ENCODE measurements at regions not wholly inside any gene's neighbourhood (a gene's known extent, or its start where the extent isn't known, plus 50 kb on each side); places are given as distances from the start of the nearest gene placed in this dataset.

DNA sequence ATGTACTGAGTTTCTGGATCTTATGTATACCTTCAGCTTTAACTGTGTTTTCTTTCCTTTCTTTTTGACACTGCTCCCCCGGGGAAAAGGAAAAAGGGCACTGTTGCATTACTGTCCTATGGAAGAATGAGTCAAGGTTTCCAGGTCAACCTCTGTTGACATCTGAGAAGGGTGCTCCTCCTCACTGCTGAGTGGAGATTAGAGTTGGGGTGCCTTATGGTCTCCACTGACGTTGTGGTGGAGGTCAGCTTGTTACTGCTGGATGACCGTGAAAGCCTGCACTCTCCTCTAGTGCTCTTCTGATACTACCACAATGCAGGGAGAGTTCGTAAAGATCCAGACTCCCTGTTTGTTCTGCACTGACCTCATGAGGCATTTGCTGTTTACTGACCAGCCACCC, 252.1 kb upstream of the GRM7 start:
- TF ChIP-seq, protein P1, sequence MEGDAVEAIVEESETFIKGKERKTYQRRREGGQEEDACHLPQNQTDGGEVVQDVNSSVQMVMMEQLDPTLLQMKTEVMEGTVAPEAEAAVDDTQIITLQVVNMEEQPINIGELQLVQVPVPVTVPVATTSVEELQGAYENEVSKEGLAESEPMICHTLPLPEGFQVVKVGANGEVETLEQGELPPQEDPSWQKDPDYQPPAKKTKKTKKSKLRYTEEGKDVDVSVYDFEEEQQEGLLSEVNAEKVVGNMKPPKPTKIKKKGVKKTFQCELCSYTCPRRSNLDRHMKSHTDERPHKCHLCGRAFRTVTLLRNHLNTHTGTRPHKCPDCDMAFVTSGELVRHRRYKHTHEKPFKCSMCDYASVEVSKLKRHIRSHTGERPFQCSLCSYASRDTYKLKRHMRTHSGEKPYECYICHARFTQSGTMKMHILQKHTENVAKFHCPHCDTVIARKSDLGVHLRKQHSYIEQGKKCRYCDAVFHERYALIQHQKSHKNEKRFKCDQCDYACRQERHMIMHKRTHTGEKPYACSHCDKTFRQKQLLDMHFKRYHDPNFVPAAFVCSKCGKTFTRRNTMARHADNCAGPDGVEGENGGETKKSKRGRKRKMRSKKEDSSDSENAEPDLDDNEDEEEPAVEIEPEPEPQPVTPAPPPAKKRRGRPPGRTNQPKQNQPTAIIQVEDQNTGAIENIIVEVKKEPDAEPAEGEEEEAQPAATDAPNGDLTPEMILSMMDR (IDR thresholded peaks at IDR 0.05): no peak
- TF ChIP-seq POLR2A (IDR thresholded peaks at IDR 0.05): no peak

All from stomach (tissue), 4 donors.